Colonic mucosa (tissue), 4 donors: ENCODE measurements at regions not wholly inside any gene's neighbourhood (a gene's known extent, or its start where the extent isn't known, plus 50 kb on each side); places are given as distances from the start of the nearest gene placed in this dataset.

Experiments used
- DNase-seq: peaks from one replicate; pipeline ENCODE4 v3.0.0-alpha.2; 2020
- H3K27ac ChIP-seq: fragments of 200-600 bp; one replicate; pipeline ENCODE4 v1.8.0; 2021
- H3K27me3 ChIP-seq: fragments of 200-600 bp; one replicate; pipeline ENCODE4 v1.8.0; 2021
- H3K36me3 ChIP-seq: fragments of 200-600 bp; one replicate; pipeline ENCODE4 v1.8.0; 2021
- H3K4me1 ChIP-seq: fragments of 200-600 bp; one replicate; pipeline ENCODE4 v1.8.0; 2021; ENCODE audit warnings: mild to moderate bottlenecking
- H3K4me3 ChIP-seq: fragments of 200-600 bp; one replicate; pipeline ENCODE4 v1.8.0; 2021
- H3K9ac ChIP-seq, 2 donors: one replicate each; pipeline ENCODE4 v1.7.0; 2013; ENCODE audit warnings: control low read depth in 2 of 2, low read depth in 2 of 2, low read length in 2 of 2
- H3K9me3 ChIP-seq: fragments of 200-600 bp; one replicate; pipeline ENCODE4 v1.8.0; 2021
- intact Hi-C: fragments of 100-400 bp; cut with DNase I; formaldehyde crosslinking; loops from one replicate; pipeline ENCODE4 v1.14.1; 2022
- TF ChIP-seq, protein P1 (sequence below): fragments of 200-600 bp; IDR thresholded peaks from one replicate; pipeline ENCODE4 v1.8.0; 2022; ENCODE audit warnings: antibody characterized with exemption, mild to moderate bottlenecking
- donor health status: healthy.
- donor health status: DM: no; HTN: no; CAD: no.
- donor health status: DM: no; HTN: no; CAD: no.

GRCh38 chr3:157754451-157754850, 251.2 kb upstream of the VEPH1 start:
- intact Hi-C loops, result no loop called here
- Histone ChIP-seq H3K27me3 (no peaks in the 10 kb centered on the region), H3K9me3 (no peaks in the 10 kb centered on the region), H3K4me1 (no peaks in the 10 kb centered on the region), H3K27ac (no peak overlapping the region), H3K4me3 (no peak overlapping the region), H3K9ac (no peak overlapping the region), H3K36me3 (no peaks in the 10 kb centered on the region)
- TF ChIP-seq, protein P1, sequence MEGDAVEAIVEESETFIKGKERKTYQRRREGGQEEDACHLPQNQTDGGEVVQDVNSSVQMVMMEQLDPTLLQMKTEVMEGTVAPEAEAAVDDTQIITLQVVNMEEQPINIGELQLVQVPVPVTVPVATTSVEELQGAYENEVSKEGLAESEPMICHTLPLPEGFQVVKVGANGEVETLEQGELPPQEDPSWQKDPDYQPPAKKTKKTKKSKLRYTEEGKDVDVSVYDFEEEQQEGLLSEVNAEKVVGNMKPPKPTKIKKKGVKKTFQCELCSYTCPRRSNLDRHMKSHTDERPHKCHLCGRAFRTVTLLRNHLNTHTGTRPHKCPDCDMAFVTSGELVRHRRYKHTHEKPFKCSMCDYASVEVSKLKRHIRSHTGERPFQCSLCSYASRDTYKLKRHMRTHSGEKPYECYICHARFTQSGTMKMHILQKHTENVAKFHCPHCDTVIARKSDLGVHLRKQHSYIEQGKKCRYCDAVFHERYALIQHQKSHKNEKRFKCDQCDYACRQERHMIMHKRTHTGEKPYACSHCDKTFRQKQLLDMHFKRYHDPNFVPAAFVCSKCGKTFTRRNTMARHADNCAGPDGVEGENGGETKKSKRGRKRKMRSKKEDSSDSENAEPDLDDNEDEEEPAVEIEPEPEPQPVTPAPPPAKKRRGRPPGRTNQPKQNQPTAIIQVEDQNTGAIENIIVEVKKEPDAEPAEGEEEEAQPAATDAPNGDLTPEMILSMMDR, result no peak
- no peak for DNase-seq

- Histone ChIP-seq H3K27ac (no peak overlapping the region), H3K4me1 (no peaks in the 10 kb centered on the region), H3K36me3 (no peaks in the 10 kb centered on the region), H3K9ac (no peak overlapping the region), H3K4me3 (no peak overlapping the region), H3K27me3 (no peaks in the 10 kb centered on the region), H3K9me3 (no peaks in the 10 kb centered on the region)
- intact Hi-C loops, result no loop called here
- DNase-seq, result no peak
- TF ChIP-seq, protein P1, result no peak
These were observed 250.5 kb upstream of the VEPH1 start for GRCh38 chr3:157753787-157754136.

GRCh38 chr3:157752956-157753786, 250.0 kb upstream of the VEPH1 start:
- Histone ChIP-seq H3K4me1 (no peaks in the 10 kb centered on the region), H3K4me3 (no peak overlapping the region), H3K36me3 (no peaks in the 10 kb centered on the region), H3K27me3 (no peaks in the 10 kb centered on the region), H3K27ac (no peak overlapping the region), H3K9ac (no peak overlapping the region), H3K9me3 (no peaks in the 10 kb centered on the region)
- intact Hi-C loops, result no loop called here
- TF ChIP-seq, protein P1, result no peak
- no peak for DNase-seq

DNA sequence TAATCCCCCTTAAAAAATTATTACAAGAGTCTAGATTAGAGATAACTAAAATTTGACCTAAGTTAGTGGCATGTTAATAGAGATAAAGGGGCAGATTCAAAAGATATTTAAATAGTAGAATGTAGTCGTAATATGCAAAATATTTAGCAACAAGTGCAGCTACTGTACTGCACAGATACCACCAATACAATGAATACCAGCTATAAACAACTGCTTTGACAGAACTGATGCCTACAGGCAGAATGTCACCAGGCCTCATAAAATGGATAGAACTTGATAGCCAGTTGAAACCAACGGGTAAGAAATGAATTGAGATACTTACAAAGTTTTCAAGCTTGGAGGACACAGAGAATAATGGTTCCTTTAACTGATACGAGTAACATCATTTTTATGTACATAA, 249.3 kb upstream of the VEPH1 start:
- Histone ChIP-seq H3K27ac (no peak overlapping the region), H3K4me1 (no peaks in the 10 kb centered on the region), H3K36me3 (no peaks in the 10 kb centered on the region), H3K4me3 (no peak overlapping the region), H3K9ac (no peak overlapping the region), H3K9me3 (no peaks in the 10 kb centered on the region), H3K27me3 (no peaks in the 10 kb centered on the region)
- DNase-seq, result no peak
- TF ChIP-seq, protein P1, result no peak
- intact Hi-C loops, result no loop called here

- Histone ChIP-seq H3K27me3 (no peaks in the 10 kb centered on the region), H3K27ac (no peak overlapping the region), H3K4me1 (no peaks in the 10 kb centered on the region), H3K9ac (no peak overlapping the region), H3K36me3 (no peaks in the 10 kb centered on the region), H3K4me3 (no peak overlapping the region), H3K9me3 (no peaks in the 10 kb centered on the region)
- no peak for DNase-seq
- TF ChIP-seq, protein P1, result no peak
- intact Hi-C loops, result no loop called here
These were observed 248.2 kb upstream of the VEPH1 start for GRCh38 chr3:157751386-157751785.
